HL-60 (cell line): ENCODE measurements at regions not wholly inside any gene's neighbourhood (a gene's known extent, or its start where the extent isn't known, plus 50 kb on each side); places are given as distances from the start of the nearest gene placed in this dataset.

Source experiments
- DNase-seq, 2 experiments: peaks; one replicate each; pipeline ENCODE4 v3.0.0-alpha.2; 2010 to 2020; ENCODE audit warnings: low read depth in 1 of 2, low spot score in 1 of 2
- H3K27ac ChIP-seq: fragments of 250-450 bp; sonication (Bioruptor Pico); replicated peaks from 2 replicates; pipeline ENCODE4 v1.5.1; 2020; ENCODE audit warnings: mild to moderate bottlenecking, moderate library complexity
- H3K27me3 ChIP-seq: fragments of 250-450 bp; sonication (Bioruptor Pico); 2 replicates; pipeline ENCODE4 v1.5.1; 2021; ENCODE audit warnings: mild to moderate bottlenecking, moderate library complexity; ENCODE audit not compliant: insufficient read depth, poor library complexity, severe bottlenecking
- H3K4me3 ChIP-seq: replicated peaks from 2 replicates; pipeline ENCODE4 v1.5.1; 2011; ENCODE audit warnings: mild to moderate bottlenecking, control low read depth, low read length; ENCODE audit not compliant: insufficient read depth
- CTCF ChIP-seq: IDR thresholded peaks from one replicate; pipeline ENCODE4 v1.5.1; 2011; ENCODE audit warnings: low read length, control low read depth, inconsistent platforms; ENCODE audit not compliant: insufficient read depth
- GABPA ChIP-seq: IDR thresholded peaks from 2 replicates; pipeline ENCODE4 v1.6.1; 2012; ENCODE audit warnings: low read depth
- POLR2AphosphoS5 ChIP-seq: IDR thresholded peaks from 2 replicates; pipeline ENCODE4 v1.6.1; 2012; ENCODE audit warnings: low read depth
- REST ChIP-seq: IDR thresholded peaks from 2 replicates; pipeline ENCODE4 v1.6.1; 2012; ENCODE audit warnings: low read depth; ENCODE audit not compliant: insufficient replicate concordance
- SPI1 ChIP-seq: IDR thresholded peaks from 2 replicates; pipeline ENCODE4 v1.6.1; 2012; ENCODE audit warnings: low read depth, mild to moderate bottlenecking, borderline replicate concordance

GRCh38 chr7:67598469-67598868 lies 601.8 kb downstream of the TYW1 start:
- no peak overlapping the region for H3K4me3 ChIP-seq
- no peak for DNase-seq
- TF ChIP-seq CTCF (no peak), REST (no peak), POLR2AphosphoS5 (no peak), GABPA (no peak), SPI1 (no peak)
- no peak overlapping the region for H3K27ac ChIP-seq
- no peaks in the 10 kb centered on the region for H3K27me3 ChIP-seq

GRCh38 chr7:67599331-67600062 lies 602.9 kb downstream of the TYW1 start:
- Histone ChIP-seq H3K27ac (no peak overlapping the region), H3K4me3 (no peak overlapping the region), H3K27me3 (no peaks in the 10 kb centered on the region)
- TF ChIP-seq CTCF (no peak), POLR2AphosphoS5 (no peak), GABPA (no peak), SPI1 (no peak), REST (no peak)
- no peak for DNase-seq

- Histone ChIP-seq H3K27ac (no peak overlapping the region), H3K4me3 (no peak overlapping the region), H3K27me3 (no peaks in the 10 kb centered on the region)
- TF ChIP-seq GABPA (no peak), CTCF (no peak), SPI1 (no peak), REST (no peak), POLR2AphosphoS5 (no peak)
- no peak for DNase-seq
Measured at GRCh38 chr7:67602246-67602887, 605.7 kb downstream of the TYW1 start.
